Activated CD8-positive, alpha-beta T cell treated with anti-CD3 and anti-CD28 coated beads, Interleukin-2, amount 10 ng/mL, durations not matched to agents 7 days and 5 days (primary cell): ENCODE measurements at regions not wholly inside any gene's neighbourhood (a gene's known extent, or its start where the extent isn't known, plus 50 kb on each side); places are given as distances from the start of the nearest gene placed in this dataset.

ENCODE experiments used
- ATAC-seq: fragments of 150-1000 bp; cut with Tn5 transposase; one replicate; pipeline ENCODE4 v1.10.0; 2021; ENCODE audit warnings: moderate library complexity
- CTCF ChIA-PET: fragments of 350-600 bp; sonication (Branson Sonifier 250); formaldehyde crosslinking; loops from one replicate; lab custom pipeline; 2021; ENCODE audit warnings: antibody characterized with exemption; lab: Charles Lee
- POLR2A ChIA-PET: fragments of 350-600 bp; sonication (Branson Sonifier 250); formaldehyde crosslinking; loops from one replicate; lab custom pipeline; 2021; ENCODE audit warnings: antibody characterized with exemption; lab: Charles Lee
- DNase-seq: peaks from one replicate; pipeline ENCODE4 v3.0.0-alpha.2; 2020
- H3K27ac Mint-ChIP-seq: one replicate; pipeline ENCODE4 v1.8.0; 2021; ENCODE audit warnings: mild to moderate bottlenecking, mixed read lengths
- H3K27me3 Mint-ChIP-seq: one replicate; pipeline ENCODE4 v1.8.0; 2021; ENCODE audit warnings: low read depth, mixed read lengths
- H3K36me3 Mint-ChIP-seq: one replicate; pipeline ENCODE4 v1.8.0; 2021; ENCODE audit warnings: low read depth, mixed read lengths
- H3K4me1 Mint-ChIP-seq: one replicate; pipeline ENCODE4 v1.8.0; 2021; ENCODE audit warnings: low read depth, mixed read lengths
- H3K4me3 Mint-ChIP-seq: one replicate; pipeline ENCODE4 v1.8.0; 2021; ENCODE audit warnings: mild to moderate bottlenecking, mixed read lengths
- H3K9me3 Mint-ChIP-seq: one replicate; pipeline ENCODE4 v1.8.0; 2022; ENCODE audit warnings: mixed read lengths; ENCODE audit not compliant: insufficient read depth

DNA sequence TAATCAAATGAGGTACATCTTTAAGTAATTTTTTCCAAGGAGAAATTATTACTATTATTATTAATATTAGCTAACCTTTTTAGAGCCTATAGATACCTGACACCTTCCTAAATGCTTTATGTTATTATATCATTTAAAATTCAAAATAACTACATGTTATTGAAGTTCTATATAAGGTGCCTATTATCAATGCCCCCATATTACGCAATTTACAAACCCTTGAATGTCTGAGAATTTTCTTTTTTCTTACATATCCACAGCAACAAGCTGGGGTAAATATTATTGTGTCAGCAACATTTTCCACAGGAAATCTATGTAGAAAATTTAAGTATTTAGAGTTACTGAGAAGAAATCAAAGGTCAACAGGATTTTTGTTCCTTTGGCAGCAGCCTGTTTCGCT is 327.3 kb downstream of the NXPE2 start:
- no peaks in the 10 kb centered on the region for H3K4me1 Mint-ChIP-seq
- H3K4me3 Mint-ChIP-seq = no peak overlapping the region
- no peaks in the 10 kb centered on the region for H3K9me3 Mint-ChIP-seq

DNA sequence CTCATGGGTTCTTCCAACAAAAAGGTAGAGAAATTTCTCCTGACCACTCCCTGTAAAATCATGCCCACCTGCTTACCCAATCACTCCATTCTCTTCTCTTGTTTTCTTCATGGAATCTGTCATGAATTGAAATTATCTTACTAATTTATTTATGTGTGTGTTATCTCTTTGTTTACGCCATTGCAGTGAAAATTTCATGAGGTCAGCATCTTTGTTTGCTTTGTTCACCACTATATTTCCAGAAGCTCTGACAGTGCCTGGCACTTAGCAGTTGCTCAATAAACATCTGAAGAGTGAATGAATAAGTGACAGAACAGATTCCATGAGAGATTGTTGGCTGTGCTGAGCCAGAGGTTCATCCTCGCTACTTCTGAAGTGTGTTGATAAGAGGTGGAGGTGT is 329.5 kb downstream of the NXPE2 start:
- H3K4me3 Mint-ChIP-seq = no peak overlapping the region
- CTCF ChIA-PET = no interaction called here
- no peak overlapping the region for H3K27ac Mint-ChIP-seq
- H3K27me3 Mint-ChIP-seq = no peaks in the 10 kb centered on the region
- POLR2A ChIA-PET = no interaction called here
- H3K36me3 Mint-ChIP-seq = no peaks in the 10 kb centered on the region
- ATAC-seq = no peak
- DNase-seq = no peak
- H3K9me3 Mint-ChIP-seq = no peaks in the 10 kb centered on the region
- no peaks in the 10 kb centered on the region for H3K4me1 Mint-ChIP-seq

More for the DNA sequence above, 327.3 kb downstream of the NXPE2 start:
- POLR2A ChIA-PET = no interaction called here
- Mint-ChIP-seq H3K27ac (no peak overlapping the region), H3K27me3 (no peaks in the 10 kb centered on the region), H3K36me3 (no peaks in the 10 kb centered on the region)
- DNase-seq = no peak
- CTCF ChIA-PET = no interaction called here
- ATAC-seq = no peak

DNA sequence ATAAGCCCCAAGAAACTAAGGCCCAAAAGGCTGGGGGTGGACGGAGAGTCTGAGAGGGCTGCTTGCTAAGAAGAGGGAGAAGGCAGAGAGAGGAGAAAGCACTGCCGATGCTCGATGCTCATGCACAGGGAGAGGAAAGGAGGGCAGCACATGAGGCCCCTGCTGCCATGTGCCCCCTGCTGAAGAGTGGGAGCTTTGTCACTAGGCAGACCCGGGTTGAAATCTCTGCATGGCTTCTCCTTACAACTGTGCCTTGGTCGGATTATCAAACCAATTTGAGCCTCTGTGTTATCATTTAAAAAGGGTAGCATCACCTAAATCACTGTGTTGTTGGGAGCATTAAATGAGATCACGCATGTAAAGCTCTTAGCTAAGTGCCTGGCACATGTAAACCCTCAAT is 330.5 kb downstream of the NXPE2 start:
- no peak for DNase-seq
- ChIA-PET POLR2A (no interaction called here), CTCF (no interaction called here)
- H3K4me1 Mint-ChIP-seq = no peaks in the 10 kb centered on the region
- H3K36me3 Mint-ChIP-seq = no peaks in the 10 kb centered on the region
- ATAC-seq = no peak
- no peak overlapping the region for H3K4me3 Mint-ChIP-seq
- H3K27me3 Mint-ChIP-seq = no peaks in the 10 kb centered on the region
- H3K27ac Mint-ChIP-seq = no peak overlapping the region
- no peaks in the 10 kb centered on the region for H3K9me3 Mint-ChIP-seq

DNA sequence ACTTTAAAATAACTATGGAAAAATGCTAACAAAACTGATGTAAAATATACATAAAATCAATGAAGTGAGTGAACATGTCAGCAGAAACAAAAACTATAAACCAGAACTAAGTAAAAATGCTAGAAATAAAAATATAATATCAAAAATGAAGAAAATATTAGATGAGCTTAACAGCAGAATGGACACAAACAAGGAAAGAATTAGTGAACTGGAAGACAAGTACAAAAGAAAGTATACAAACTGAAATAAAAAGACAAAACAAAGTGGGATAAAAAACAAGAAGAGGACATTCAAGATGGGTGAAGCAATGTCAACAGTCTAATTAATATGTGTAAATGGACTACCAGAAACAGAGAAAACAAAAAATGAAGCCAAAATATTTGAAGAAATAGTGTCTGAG is 339.2 kb downstream of the NXPE2 start:
- ChIA-PET POLR2A (no interaction called here), CTCF (no interaction called here)
- Mint-ChIP-seq H3K27ac (no peak overlapping the region), H3K4me1 (no peaks in the 10 kb centered on the region), H3K9me3 (peaks cover 8% of the 10 kb centered on the region), H3K36me3 (no peaks in the 10 kb centered on the region), H3K4me3 (no peak overlapping the region), H3K27me3 (no peaks in the 10 kb centered on the region)
- no peak for DNase-seq
- ATAC-seq = no peak

- Mint-ChIP-seq H3K4me3 (no peak overlapping the region), H3K9me3 (peaks cover 7% of the 10 kb centered on the region), H3K36me3 (no peaks in the 10 kb centered on the region), H3K27me3 (no peaks in the 10 kb centered on the region), H3K4me1 (no peaks in the 10 kb centered on the region), H3K27ac (no peak overlapping the region)
- no peak for ATAC-seq
- no peak for DNase-seq
- ChIA-PET CTCF (no interaction called here), POLR2A (no interaction called here)
These were observed 351.8 kb downstream of the NXPE2 start for GRCh38 chr11:115030166-115030565.

DNA sequence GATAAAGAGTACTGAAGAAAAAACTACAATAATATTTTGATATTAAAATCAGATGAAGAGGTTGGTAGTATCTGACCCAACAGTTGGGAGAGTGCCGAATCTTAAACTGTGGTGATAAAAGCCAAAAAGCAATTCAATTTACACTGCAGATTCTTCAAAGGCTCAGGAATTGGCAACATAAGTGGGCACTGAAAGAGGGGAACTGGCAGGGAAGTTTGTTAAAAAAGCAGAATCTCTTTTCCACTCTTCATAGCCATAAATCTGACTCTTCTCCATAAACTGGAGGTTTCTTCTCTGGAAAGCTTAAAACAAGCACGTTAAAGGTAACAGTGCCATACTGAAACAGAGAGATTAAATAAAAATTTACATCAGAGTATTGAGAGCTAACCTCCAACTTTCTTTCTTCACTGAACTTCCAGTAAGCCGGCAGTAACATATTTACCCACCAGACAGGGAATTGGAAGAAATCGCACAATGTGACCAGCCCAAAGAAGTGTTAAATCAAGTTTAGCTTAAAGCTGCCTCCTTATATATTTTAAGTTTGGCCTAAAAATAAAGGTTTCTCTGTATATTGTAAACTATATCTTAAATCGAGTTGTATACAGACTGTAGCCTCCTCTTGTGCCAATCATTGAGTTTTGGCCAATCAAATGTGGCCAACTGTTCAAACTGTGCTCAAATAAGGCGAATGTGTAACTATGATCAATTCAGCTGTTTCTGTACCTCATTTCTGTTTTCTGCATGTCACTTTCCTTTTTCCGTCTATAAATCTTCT is 358.3 kb downstream of the NXPE2 start:
- H3K27ac Mint-ChIP-seq = no peak overlapping the region
- ATAC-seq (no peak), DNase-seq (no peak)
- no peaks in the 10 kb centered on the region for H3K36me3 Mint-ChIP-seq
- POLR2A ChIA-PET = no interaction called here
- CTCF ChIA-PET = no interaction called here
- no peak overlapping the region for H3K4me3 Mint-ChIP-seq
- no peaks in the 10 kb centered on the region for H3K9me3 Mint-ChIP-seq
- no peaks in the 10 kb centered on the region for H3K4me1 Mint-ChIP-seq
- H3K27me3 Mint-ChIP-seq = no peaks in the 10 kb centered on the region

- no peaks in the 10 kb centered on the region for H3K4me1 Mint-ChIP-seq
- ChIA-PET CTCF (no interaction called here), POLR2A (no interaction called here)
- no peaks in the 10 kb centered on the region for H3K9me3 Mint-ChIP-seq
- H3K27me3 Mint-ChIP-seq = no peaks in the 10 kb centered on the region
- H3K4me3 Mint-ChIP-seq = no peak overlapping the region
- ATAC-seq = no peak
- no peak for DNase-seq
- no peak overlapping the region for H3K27ac Mint-ChIP-seq
- no peaks in the 10 kb centered on the region for H3K36me3 Mint-ChIP-seq
These were observed 363.7 kb downstream of the NXPE2 start for GRCh38 chr11:115042002-115042401.

DNA sequence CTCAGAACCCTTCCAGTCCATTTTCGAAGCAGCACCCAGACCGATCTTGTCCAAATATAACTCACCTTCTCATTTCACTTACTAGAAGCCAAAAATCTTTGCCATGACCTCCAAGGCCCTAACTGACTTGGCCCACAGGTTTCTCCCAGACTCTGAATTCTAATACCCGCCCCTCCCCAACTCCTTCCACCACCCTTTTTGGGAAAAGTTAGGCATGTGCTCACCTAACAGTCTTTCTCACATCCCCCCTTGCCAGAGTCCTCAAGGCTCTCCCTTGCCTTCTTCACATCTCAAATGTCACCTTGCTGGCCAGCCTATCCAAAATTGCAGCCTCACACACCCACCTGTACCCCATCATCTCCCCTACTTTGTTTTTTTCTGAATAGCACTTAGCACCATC is 369.3 kb downstream of the NXPE2 start:
- H3K4me1 Mint-ChIP-seq = no peaks in the 10 kb centered on the region
- no peaks in the 10 kb centered on the region for H3K27me3 Mint-ChIP-seq
- no peak overlapping the region for H3K4me3 Mint-ChIP-seq
- H3K27ac Mint-ChIP-seq = no peak overlapping the region
- no peak for ATAC-seq
- no peak for DNase-seq
- no peaks in the 10 kb centered on the region for H3K36me3 Mint-ChIP-seq
- H3K9me3 Mint-ChIP-seq = no peaks in the 10 kb centered on the region
- CTCF ChIA-PET = no interaction called here
- POLR2A ChIA-PET = no interaction called here

- no peaks in the 10 kb centered on the region for H3K4me1 Mint-ChIP-seq
- ChIA-PET CTCF (no interaction called here), POLR2A (no interaction called here)
- H3K36me3 Mint-ChIP-seq = no peaks in the 10 kb centered on the region
- H3K9me3 Mint-ChIP-seq = no peaks in the 10 kb centered on the region
- no peaks in the 10 kb centered on the region for H3K27me3 Mint-ChIP-seq
- no peak for ATAC-seq
- no peak overlapping the region for H3K27ac Mint-ChIP-seq
- DNase-seq = no peak
- no peak overlapping the region for H3K4me3 Mint-ChIP-seq
These were observed 371.5 kb downstream of the NXPE2 start for GRCh38 chr11:115049796-115050195.

DNA sequence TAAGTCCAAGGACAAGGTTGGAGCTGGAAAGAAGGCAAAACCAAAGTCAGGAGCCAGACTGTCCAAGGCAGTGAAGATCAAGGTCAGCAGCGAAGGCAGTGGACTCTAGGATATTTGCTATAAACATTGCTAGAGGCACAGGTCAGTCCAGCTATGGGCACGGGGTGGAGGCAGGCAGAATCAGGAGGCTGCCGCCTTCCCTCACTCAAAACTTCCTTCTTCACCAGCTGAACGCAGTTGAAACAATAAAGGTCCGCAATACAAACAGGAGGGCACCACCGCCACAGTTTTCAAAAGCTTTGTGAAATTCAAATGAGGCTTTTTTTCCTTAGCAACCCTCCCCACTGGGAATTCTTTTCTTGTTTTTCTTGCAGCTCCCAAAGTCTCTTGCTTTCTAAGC is 372.4 kb downstream of the NXPE2 start:
- H3K4me3 Mint-ChIP-seq = no peak overlapping the region
- ChIA-PET POLR2A (no interaction called here), CTCF (no interaction called here)
- ATAC-seq = no peak
- no peaks in the 10 kb centered on the region for H3K27me3 Mint-ChIP-seq
- no peak for DNase-seq
- H3K9me3 Mint-ChIP-seq = no peaks in the 10 kb centered on the region
- no peaks in the 10 kb centered on the region for H3K4me1 Mint-ChIP-seq
- H3K36me3 Mint-ChIP-seq = no peaks in the 10 kb centered on the region
- H3K27ac Mint-ChIP-seq = no peak overlapping the region

GRCh38 chr11:115051938-115052590 is 373.7 kb downstream of the NXPE2 start:
- DNase-seq = no peak
- ATAC-seq = no peak
- no peaks in the 10 kb centered on the region for H3K27me3 Mint-ChIP-seq
- H3K4me3 Mint-ChIP-seq = no peak overlapping the region
- no peaks in the 10 kb centered on the region for H3K4me1 Mint-ChIP-seq
- H3K36me3 Mint-ChIP-seq = no peaks in the 10 kb centered on the region
- CTCF ChIA-PET = no interaction called here
- no peak overlapping the region for H3K27ac Mint-ChIP-seq
- POLR2A ChIA-PET = no interaction called here
- peaks cover 6% of the 10 kb centered on the region for H3K9me3 Mint-ChIP-seq

- H3K36me3 Mint-ChIP-seq = no peaks in the 10 kb centered on the region
- POLR2A ChIA-PET = no interaction called here
- no peak for ATAC-seq
These were observed 374.3 kb downstream of the NXPE2 start for GRCh38 chr11:115052601-115053000.

More at GRCh38 chr11:115052601-115053000, 374.3 kb downstream of the NXPE2 start:
- Mint-ChIP-seq H3K27me3 (no peaks in the 10 kb centered on the region), H3K27ac (no peak overlapping the region), H3K4me1 (no peaks in the 10 kb centered on the region), H3K9me3 (peaks cover 7% of the 10 kb centered on the region), H3K4me3 (no peak overlapping the region)
- CTCF ChIA-PET = no interaction called here
- DNase-seq = no peak
